Caco-2 (cell line): ENCODE measurements at regions not wholly inside any gene's neighbourhood (a gene's known extent, or its start where the extent isn't known, plus 50 kb on each side); places are given as distances from the start of the nearest gene placed in this dataset.

ENCODE experiments used
- BruUV-seq: library from RNA; stranded (reverse); fragments of 400-500 nt; replicated peaks from 2 replicates; lab custom pipeline; 2021; lab: Mats Ljungman, UMichigan
- CTCF ChIA-PET: fragments of 300-600 bp; sonication (Branson Sonifier 250); formaldehyde crosslinking; loops from one replicate; lab custom pipeline; 2022; ENCODE audit warnings: antibody characterized with exemption; lab: Charles Lee
- POLR2A ChIA-PET: fragments of 300-600 bp; sonication (Branson Sonifier 250); formaldehyde crosslinking; loops from one replicate; lab custom pipeline; 2022; ENCODE audit warnings: antibody characterized with exemption; lab: Charles Lee
- DNase-seq, 2 experiments: peaks; one replicate each; pipeline versions ENCODE4 v3.0.0 to v3.0.0-alpha.2; 2020 to 2022
- H3K27me3 ChIP-seq: replicated peaks from 2 replicates; pipeline ENCODE4 v1.6.0; 2011; ENCODE audit warnings: low read length; ENCODE audit not compliant: control insufficient read depth, insufficient read depth
- H3K36me3 ChIP-seq: 2 replicates; pipeline ENCODE4 v1.5.1; 2011; ENCODE audit warnings: low read length; ENCODE audit not compliant: control insufficient read depth, insufficient read depth
- H3K4me1 ChIP-seq: fragments of 250-450 bp; sonication (Bioruptor Pico); 2 replicates; pipeline ENCODE4 v1.5.1; 2020; ENCODE audit warnings: mild to moderate bottlenecking
- H3K4me3 ChIP-seq: 2 replicates; pipeline ENCODE4 v1.5.1; 2011; ENCODE audit warnings: low read depth, mild to moderate bottlenecking, control low read depth, low read length
- H3K9me3 ChIP-seq: fragments of 250-450 bp; sonication (Bioruptor Pico); 2 replicates; pipeline ENCODE4 v1.5.1; 2020; ENCODE audit warnings: mild to moderate bottlenecking, moderate library complexity
- H3K27ac Mint-ChIP-seq: one replicate; pipeline ENCODE4 v1.8.0; 2022; ENCODE audit warnings: mixed read lengths; ENCODE audit not compliant: unreplicated experiment
- H3K27me3 Mint-ChIP-seq: one replicate; pipeline ENCODE4 v1.8.0; 2022; ENCODE audit warnings: mixed read lengths; ENCODE audit not compliant: insufficient read depth, unreplicated experiment
- H3K36me3 Mint-ChIP-seq: one replicate; pipeline ENCODE4 v1.8.0; 2022; ENCODE audit warnings: mild to moderate bottlenecking, mixed read lengths; ENCODE audit not compliant: insufficient read depth, unreplicated experiment
- H3K4me1 Mint-ChIP-seq: one replicate; pipeline ENCODE4 v1.8.0; 2022; ENCODE audit warnings: low read depth, mixed read lengths; ENCODE audit not compliant: unreplicated experiment
- H3K4me3 Mint-ChIP-seq: one replicate; pipeline ENCODE4 v1.8.0; 2022; ENCODE audit warnings: mild to moderate bottlenecking, moderate library complexity, mixed read lengths; ENCODE audit not compliant: unreplicated experiment
- H3K9me3 Mint-ChIP-seq: one replicate; pipeline ENCODE4 v1.8.0; 2022; ENCODE audit warnings: mixed read lengths; ENCODE audit not compliant: unreplicated experiment
- intact Hi-C: fragments of 100-400 bp; cut with micrococcal nuclease; formaldehyde crosslinking; loops from one replicate; pipeline ENCODE4 v1.10.0; 2022; ENCODE audit not compliant: unreplicated experiment
- TF ChIP-seq, protein P1 (sequence below), 2 experiments: fragments of 200-600 bp in 1 of 2; IDR thresholded peaks; 1 replicate in 1 of 2; 2 replicates in 1 of 2; pipeline versions ENCODE4 v1.5.1 to v1.8.0; 2011 to 2022; ENCODE audit warnings: antibody characterized with exemption in 1 of 2, control low read depth in 1 of 2, inconsistent platforms in 1 of 2, low read depth in 1 of 2, low read length in 1 of 2, mild to moderate bottlenecking in 1 of 2, moderate library complexity in 1 of 2; ENCODE audit not compliant: insufficient read depth in 1 of 2, severe bottlenecking in 1 of 2, unreplicated experiment in 1 of 2

DNA sequence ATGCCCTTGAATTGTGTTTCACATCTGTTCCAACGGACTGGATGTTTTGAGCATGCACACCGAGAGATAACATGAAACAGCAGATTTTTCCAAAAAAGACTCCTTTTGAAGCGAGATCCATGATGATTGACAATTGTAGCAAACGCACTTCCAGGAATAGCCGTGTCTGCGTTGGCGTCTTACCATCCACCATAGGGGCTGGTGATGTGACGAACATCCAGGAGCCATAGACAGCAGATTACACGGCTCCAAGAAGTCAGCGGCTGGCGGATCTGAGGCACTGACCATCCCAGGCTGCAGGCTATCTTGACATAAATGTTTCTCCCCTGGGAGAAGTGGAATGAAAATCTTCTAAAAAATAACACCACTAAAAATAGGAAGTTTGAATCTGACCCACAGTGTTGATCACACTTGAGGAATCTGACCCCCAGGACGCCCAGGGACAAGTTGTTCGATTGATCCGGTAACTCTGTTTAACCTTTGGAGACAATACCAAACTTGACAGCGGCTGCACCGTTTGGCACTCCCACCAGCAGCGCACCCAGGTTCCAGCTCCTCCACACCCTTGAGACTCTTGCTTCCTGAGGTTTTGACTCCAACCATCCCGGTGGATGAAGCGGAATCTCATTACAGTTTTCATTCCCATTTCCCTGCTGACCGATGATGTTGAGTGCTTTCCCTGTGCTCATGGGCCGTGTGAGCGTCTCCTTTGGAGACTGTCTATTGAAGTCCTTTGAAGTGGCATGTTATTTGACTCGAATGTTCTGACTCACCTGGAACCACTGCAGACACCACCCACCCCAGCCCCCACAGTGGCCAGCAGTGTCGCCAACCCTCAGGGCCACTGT is 140.0 kb upstream of the GPC1 start:
- POLR2A ChIA-PET: no interaction called here
- H3K36me3 Mint-ChIP-seq: no peaks in the 10 kb centered on the region
- H3K36me3 ChIP-seq: no peaks in the 10 kb centered on the region
- H3K27me3 Mint-ChIP-seq: no peaks in the 10 kb centered on the region
- H3K27me3 ChIP-seq: no peaks in the 10 kb centered on the region
- H3K4me1 ChIP-seq: no peaks in the 10 kb centered on the region
- H3K9me3 ChIP-seq: no peaks in the 10 kb centered on the region
- H3K4me1 Mint-ChIP-seq: no peaks in the 10 kb centered on the region
- H3K27ac Mint-ChIP-seq: no peak overlapping the region
- H3K9me3 Mint-ChIP-seq: no peaks in the 10 kb centered on the region
- CTCF ChIA-PET: no interaction called here
- intact Hi-C loops: no loop called here
- BruUV-seq: no TSS peak
- TF ChIP-seq, protein P1, sequence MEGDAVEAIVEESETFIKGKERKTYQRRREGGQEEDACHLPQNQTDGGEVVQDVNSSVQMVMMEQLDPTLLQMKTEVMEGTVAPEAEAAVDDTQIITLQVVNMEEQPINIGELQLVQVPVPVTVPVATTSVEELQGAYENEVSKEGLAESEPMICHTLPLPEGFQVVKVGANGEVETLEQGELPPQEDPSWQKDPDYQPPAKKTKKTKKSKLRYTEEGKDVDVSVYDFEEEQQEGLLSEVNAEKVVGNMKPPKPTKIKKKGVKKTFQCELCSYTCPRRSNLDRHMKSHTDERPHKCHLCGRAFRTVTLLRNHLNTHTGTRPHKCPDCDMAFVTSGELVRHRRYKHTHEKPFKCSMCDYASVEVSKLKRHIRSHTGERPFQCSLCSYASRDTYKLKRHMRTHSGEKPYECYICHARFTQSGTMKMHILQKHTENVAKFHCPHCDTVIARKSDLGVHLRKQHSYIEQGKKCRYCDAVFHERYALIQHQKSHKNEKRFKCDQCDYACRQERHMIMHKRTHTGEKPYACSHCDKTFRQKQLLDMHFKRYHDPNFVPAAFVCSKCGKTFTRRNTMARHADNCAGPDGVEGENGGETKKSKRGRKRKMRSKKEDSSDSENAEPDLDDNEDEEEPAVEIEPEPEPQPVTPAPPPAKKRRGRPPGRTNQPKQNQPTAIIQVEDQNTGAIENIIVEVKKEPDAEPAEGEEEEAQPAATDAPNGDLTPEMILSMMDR (IDR thresholded peaks at IDR 0.05; ENCODE audit: insufficient read depth in 1 of 2, low read depth in 1 of 2, low read length in 1 of 2, severe bottlenecking in 1 of 2, unreplicated experiment in 1 of 2): no peak
- H3K4me3 ChIP-seq: no peak overlapping the region
- no peak for DNase-seq
- no peak overlapping the region for H3K4me3 Mint-ChIP-seq

DNA sequence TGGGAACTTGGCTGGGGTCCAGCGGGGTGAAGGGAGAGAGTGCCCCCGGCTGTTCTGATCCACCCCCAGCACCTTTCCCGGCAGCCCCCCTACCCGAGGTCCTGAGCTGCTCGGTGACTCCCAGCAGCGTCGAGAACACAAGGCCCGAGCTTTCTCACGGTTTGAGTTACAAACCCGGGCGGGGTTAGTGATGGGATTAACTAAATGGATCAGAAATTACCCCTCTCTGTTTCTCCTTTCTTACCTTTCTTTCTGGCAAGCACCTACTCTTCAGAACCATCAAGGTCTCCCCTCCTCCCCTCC is 139.4 kb upstream of the GPC1 start:
- Histone ChIP-seq H3K9me3 (no peaks in the 10 kb centered on the region), H3K4me3 (no peak overlapping the region), H3K27me3 (no peaks in the 10 kb centered on the region), H3K36me3 (no peaks in the 10 kb centered on the region), H3K4me1 (no peaks in the 10 kb centered on the region)
- Mint-ChIP-seq H3K4me3 (no peak overlapping the region), H3K27ac (no peak overlapping the region), H3K27me3 (no peaks in the 10 kb centered on the region), H3K36me3 (no peaks in the 10 kb centered on the region), H3K9me3 (no peaks in the 10 kb centered on the region), H3K4me1 (no peaks in the 10 kb centered on the region)
- TF ChIP-seq, protein P1 (IDR thresholded peaks at IDR 0.05; ENCODE audit: insufficient read depth in 1 of 2, low read depth in 1 of 2, low read length in 1 of 2, severe bottlenecking in 1 of 2, unreplicated experiment in 1 of 2): no peak
- BruUV-seq: no TSS peak
- intact Hi-C loops: no loop called here
- ChIA-PET CTCF (no interaction called here), POLR2A (no interaction called here)
- DNase-seq: no peak

- intact Hi-C loops: no loop called here
- H3K27ac Mint-ChIP-seq: no peak overlapping the region
- no TSS peak for BruUV-seq
- H3K27me3 Mint-ChIP-seq: no peaks in the 10 kb centered on the region
- H3K36me3 ChIP-seq: no peaks in the 10 kb centered on the region
- H3K9me3 ChIP-seq: no peaks in the 10 kb centered on the region
- H3K4me3 ChIP-seq: no peak overlapping the region
- ChIA-PET POLR2A (no interaction called here), CTCF (no interaction called here)
- no peaks in the 10 kb centered on the region for H3K4me1 ChIP-seq
- no peaks in the 10 kb centered on the region for H3K36me3 Mint-ChIP-seq
- no peak for DNase-seq
- TF ChIP-seq, protein P1 (IDR thresholded peaks at IDR 0.05; ENCODE audit: insufficient read depth in 1 of 2, low read depth in 1 of 2, low read length in 1 of 2, severe bottlenecking in 1 of 2, unreplicated experiment in 1 of 2): no peak
- no peaks in the 10 kb centered on the region for H3K4me1 Mint-ChIP-seq
- no peaks in the 10 kb centered on the region for H3K27me3 ChIP-seq
- no peaks in the 10 kb centered on the region for H3K9me3 Mint-ChIP-seq
- H3K4me3 Mint-ChIP-seq: no peak overlapping the region
Observed at GRCh38 chr2:240296476-240297255, 138.8 kb upstream of the GPC1 start.
